ENCODE measurements at regions not wholly inside any gene's neighbourhood (a gene's known extent, or its start where the extent isn't known, plus 50 kb on each side); places are given as distances from the start of the nearest gene placed in this dataset.

DNA sequence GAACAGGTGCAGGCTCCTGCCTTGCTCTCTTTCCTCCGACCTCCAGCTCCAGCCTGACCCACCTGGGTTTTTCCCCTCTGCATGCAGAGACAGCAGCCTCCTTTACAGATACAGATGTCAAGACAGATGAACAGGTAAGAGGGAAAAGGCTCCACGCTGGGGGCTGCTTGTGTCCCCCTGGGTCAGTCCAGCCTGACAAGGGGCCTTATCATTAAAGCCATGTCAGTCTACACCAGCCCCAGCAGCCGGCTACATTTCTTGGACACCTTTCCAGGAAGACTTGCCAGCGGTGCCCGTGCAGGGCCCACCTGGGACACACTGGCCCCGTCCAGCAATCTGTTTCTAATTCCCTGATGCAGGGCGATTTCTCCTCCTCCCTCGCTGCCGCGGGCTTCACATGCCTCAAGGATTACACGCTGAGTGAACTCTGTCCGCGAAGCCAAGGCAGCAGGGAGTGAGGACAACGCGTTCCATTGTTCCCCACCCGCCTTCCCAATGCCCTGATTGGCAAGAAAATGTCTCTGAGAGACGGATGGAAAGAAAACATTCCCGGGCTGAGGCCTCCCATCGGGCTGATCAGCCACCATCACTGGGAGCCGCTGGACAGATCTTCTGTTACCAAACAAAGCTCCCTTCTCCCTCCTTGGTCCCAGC is 184.7 kb downstream of the C16orf95 start:
- TF ChIP-seq POLR2A (IDR thresholded peaks at IDR 0.05; ENCODE audit: low read length) (no peak), GATA1 (IDR thresholded peaks at IDR 0.05; ENCODE audit: low read depth, low read length) (no peak)
- no peak for DNase-seq

GRCh38 chr16:87133112-87133850 is 183.9 kb downstream of the C16orf95 start:
- no peak for DNase-seq
- no peak for TF ChIP-seq GATA1 (IDR thresholded peaks at IDR 0.05; ENCODE audit: low read depth, low read length)
- TF ChIP-seq POLR2A (IDR thresholded peaks at IDR 0.05; ENCODE audit: low read length) = no peak

- DNase-seq = no peak
- no peak for TF ChIP-seq POLR2A (IDR thresholded peaks at IDR 0.05; ENCODE audit: low read length)
- TF ChIP-seq GATA1 (IDR thresholded peaks at IDR 0.05; ENCODE audit: low read depth, low read length) = no peak
Measured at GRCh38 chr16:87133966-87134627, 183.1 kb downstream of the C16orf95 start.

GRCh38 chr16:87134628-87134995 is 182.6 kb downstream of the C16orf95 start:
- TF ChIP-seq GATA1 (IDR thresholded peaks at IDR 0.05; ENCODE audit: low read depth, low read length) (no peak), POLR2A (IDR thresholded peaks at IDR 0.05; ENCODE audit: low read length) (no peak)

DNA sequence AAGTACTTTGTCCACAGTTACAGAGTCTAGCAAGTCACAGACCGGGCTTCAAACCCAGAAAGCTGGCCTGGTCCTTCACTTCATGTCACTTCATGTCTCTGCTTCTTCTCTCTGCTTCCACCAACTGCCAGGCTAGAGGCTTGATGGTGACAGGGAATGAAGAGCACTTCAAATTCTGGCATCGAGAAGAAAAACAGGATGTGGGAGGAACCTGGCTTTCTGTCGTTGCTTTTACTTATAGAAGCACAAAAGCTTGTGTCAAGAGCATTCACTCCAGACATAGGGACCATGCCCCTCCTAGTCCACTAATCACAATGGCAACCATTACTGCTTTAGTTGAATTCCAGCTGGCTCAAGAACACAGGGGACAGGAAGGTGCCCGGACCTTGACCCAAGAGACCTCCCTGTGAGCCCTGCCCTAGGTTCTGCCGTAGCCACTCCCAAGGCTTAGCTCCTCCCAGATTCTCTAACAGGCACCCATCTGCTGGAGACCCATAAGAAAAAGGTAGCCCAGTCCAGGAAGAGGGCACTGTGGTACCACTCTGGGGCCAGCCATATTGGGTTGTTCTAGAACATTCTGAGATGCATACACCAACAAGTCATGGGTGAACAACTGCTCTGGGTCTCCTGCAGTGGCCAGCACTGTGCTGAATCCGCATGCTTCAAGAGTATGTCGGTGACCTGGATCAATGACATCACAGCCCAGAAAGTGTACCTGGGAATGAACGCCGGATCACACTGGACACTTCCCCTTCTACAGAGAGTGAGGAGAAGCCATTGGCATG is 181.8 kb downstream of the C16orf95 start:
- no peak for TF ChIP-seq POLR2A (IDR thresholded peaks at IDR 0.05; ENCODE audit: low read length)
- no peak for TF ChIP-seq GATA1 (IDR thresholded peaks at IDR 0.05; ENCODE audit: low read depth, low read length)
- DNase-seq = no peak

More at GRCh38 chr16:87134628-87134995, 182.6 kb downstream of the C16orf95 start:
- no peak for DNase-seq

- TF ChIP-seq GATA1 (IDR thresholded peaks at IDR 0.05; ENCODE audit: low read depth, low read length) (no peak), POLR2A (IDR thresholded peaks at IDR 0.05; ENCODE audit: low read length) (no peak)
- no peak for DNase-seq
Measured at GRCh38 chr16:87138316-87138715, 178.9 kb downstream of the C16orf95 start.

DNA sequence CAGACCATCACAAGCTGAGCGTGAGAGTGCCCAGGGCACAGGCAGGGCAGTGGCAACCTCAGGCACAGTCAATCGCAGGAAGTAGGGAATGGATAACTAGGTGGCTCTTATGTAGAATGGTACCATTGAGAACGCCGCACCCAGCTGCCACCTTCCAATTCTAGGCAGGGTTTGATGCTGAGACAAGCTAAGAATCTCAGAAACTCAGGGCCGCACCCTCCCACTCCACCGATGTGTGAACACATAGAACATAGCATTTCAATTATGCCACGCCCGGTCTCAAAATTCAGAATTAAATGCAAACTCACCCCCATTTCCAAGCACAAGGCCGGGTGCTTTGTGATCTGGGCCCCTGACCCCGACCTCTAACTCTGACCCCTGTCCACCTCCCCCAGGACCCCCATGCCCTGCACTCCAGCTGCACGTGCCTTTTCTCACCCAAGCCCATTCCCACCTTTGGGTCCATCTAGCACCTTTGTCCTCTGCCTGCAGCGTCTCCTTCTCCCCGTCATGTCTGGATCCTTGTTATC is 178.4 kb downstream of the C16orf95 start:
- no peak for TF ChIP-seq GATA1 (IDR thresholded peaks at IDR 0.05; ENCODE audit: low read depth, low read length)
- no peak for TF ChIP-seq POLR2A (IDR thresholded peaks at IDR 0.05; ENCODE audit: low read length)
- DNase-seq = no peak

DNA sequence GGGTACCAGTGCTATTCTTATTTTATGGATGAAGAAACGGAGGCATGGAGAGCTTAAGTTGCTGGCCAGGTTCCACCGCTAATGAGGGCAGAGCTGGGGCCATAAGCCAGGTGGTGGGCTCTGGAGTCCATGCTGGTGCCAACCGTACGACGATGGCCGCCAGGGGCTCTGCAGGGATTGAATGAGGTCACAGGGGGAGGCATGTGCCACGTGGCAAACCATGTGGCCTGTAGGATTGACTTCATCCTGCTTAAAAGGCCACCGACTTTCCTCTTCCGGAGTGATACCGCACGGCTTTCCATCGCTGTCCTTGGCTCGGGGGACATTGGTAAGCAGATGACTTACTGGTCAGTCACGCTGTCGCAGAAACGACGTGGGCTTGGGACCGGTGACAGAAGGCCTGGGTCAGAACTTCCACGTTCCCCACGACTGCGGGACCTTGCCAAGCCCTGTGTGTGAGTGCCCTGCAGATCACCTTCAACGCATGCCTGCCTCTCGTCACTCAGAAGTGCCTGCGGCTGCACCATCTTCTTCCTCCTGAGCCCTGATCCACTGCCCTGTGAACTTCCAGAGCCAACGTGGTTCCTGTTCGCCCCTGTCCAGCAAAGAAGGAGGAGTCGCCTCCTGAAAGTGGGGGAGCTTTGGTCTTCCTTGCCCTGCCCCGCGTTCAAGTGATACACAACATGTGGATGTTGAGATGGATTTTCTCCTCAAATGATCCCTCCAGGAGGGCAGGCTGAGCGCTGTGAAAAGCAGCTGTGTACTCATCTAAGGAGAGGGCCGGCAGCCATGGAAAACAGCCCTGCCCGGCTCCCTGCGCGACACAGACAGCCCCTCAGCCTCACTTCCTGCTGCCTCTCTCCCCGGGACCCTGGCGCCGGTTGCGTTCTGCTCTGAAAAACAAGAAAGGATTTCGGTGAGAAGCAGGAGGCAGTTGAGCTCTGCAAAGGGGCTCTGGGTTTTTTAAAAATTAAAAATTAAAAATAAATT is 176.7 kb downstream of the C16orf95 start:
- TF ChIP-seq POLR2A (IDR thresholded peaks at IDR 0.05; ENCODE audit: low read length) (no peak), GATA1 (IDR thresholded peaks at IDR 0.05; ENCODE audit: low read depth, low read length) (no peak)
- no peak for DNase-seq

GRCh38 chr16:87141402-87141801 is 175.8 kb downstream of the C16orf95 start:
- no peak for DNase-seq
- TF ChIP-seq POLR2A (IDR thresholded peaks at IDR 0.05; ENCODE audit: low read length) = no peak
- no peak for TF ChIP-seq GATA1 (IDR thresholded peaks at IDR 0.05; ENCODE audit: low read depth, low read length)

- DNase-seq = no peak
- no peak for TF ChIP-seq POLR2A (IDR thresholded peaks at IDR 0.05; ENCODE audit: low read length)
- no peak for TF ChIP-seq GATA1 (IDR thresholded peaks at IDR 0.05; ENCODE audit: low read depth, low read length)
Measured at GRCh38 chr16:87143661-87144121, 173.5 kb downstream of the C16orf95 start.

DNA sequence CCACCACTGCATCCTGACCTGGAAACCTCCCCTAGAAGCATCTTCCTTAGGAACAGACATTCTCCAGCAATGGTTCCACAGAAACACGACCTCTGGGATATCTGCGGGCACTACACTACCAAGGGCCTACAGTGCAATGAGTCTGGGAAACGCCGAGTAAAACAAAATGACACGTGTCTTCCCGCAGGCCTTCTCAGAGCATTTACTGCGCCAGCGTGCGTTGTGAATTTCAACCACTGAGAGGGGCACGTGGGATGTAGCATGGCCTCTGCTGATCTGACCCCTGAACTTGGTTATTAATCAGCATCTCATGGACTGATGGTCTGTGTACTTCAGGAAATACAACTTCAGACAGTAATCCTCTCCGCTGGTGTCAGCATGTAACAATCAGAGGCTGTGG is 173.0 kb downstream of the C16orf95 start:
- TF ChIP-seq GATA1 (IDR thresholded peaks at IDR 0.05; ENCODE audit: low read depth, low read length) (no peak), POLR2A (IDR thresholded peaks at IDR 0.05; ENCODE audit: low read length) (no peak)
- no peak for DNase-seq

All from erythroblast (primary cell).